CD14-positive monocyte (primary cell): ENCODE measurements at regions not wholly inside any gene's neighbourhood (a gene's known extent, or its start where the extent isn't known, plus 50 kb on each side); places are given as distances from the start of the nearest gene placed in this dataset.

Experiments
- DNase-seq, 3 donors: peaks; one replicate each; pipeline ENCODE4 v3.0.0-alpha.2; 2011 to 2022
- H2AFZ ChIP-seq: 2 replicates; pipeline ENCODE4 v1.6.0; 2012; ENCODE audit warnings: mild to moderate bottlenecking, low read depth, low read length, inconsistent platforms; ENCODE audit not compliant: insufficient read depth, poor library complexity, severe bottlenecking
- H3K27ac ChIP-seq, 2 donors: 1 replicate in 1 of 2; 2 replicates in 1 of 2; pipeline ENCODE4 v1.5.1; 2012 to 2013; ENCODE audit warnings: low read length in 2 of 2, control low read depth in 1 of 2, inconsistent platforms in 1 of 2, low read depth in 1 of 2, mild to moderate bottlenecking in 1 of 2
- H3K27me3 ChIP-seq, 2 donors: one replicate each; pipeline versions ENCODE4 v1.6.0 to v1.6.1; 2011 to 2013; ENCODE audit warnings: low read length in 2 of 2; ENCODE audit not compliant: control insufficient read depth in 2 of 2, insufficient read depth in 2 of 2
- H3K36me3 ChIP-seq, 2 donors: replicated peaks in 1 of 2; 1 replicate in 1 of 2; 2 replicates in 1 of 2; pipeline versions ENCODE4 v1.5.1 to v1.6.1; 2012 to 2013; ENCODE audit warnings: low read length in 2 of 2, control low read depth in 1 of 2, inconsistent platforms in 1 of 2, mild to moderate bottlenecking in 1 of 2; ENCODE audit not compliant: insufficient read depth in 2 of 2, control insufficient read depth in 1 of 2
- H3K4me1 ChIP-seq, 2 donors: 1 replicate in 1 of 2; 2 replicates in 1 of 2; pipeline versions ENCODE4 v1.5.1 to v1.6.1; 2012 to 2013; ENCODE audit warnings: low read length in 2 of 2, control low read depth in 1 of 2, inconsistent platforms in 1 of 2, mild to moderate bottlenecking in 1 of 2, moderate library complexity in 1 of 2; ENCODE audit not compliant: insufficient read depth in 2 of 2, control insufficient read depth in 1 of 2
- H3K4me2 ChIP-seq: replicated peaks from 2 replicates; pipeline ENCODE3; 2012; ENCODE audit warnings: low read length, moderate library complexity, mild to moderate bottlenecking; ENCODE audit not compliant: poor library complexity, severe bottlenecking; ENCODE audit errors: extremely low read depth
- H3K4me3 ChIP-seq, 3 experiments: fragments of 200-600 bp in 1 of 3; sonication (generic) in 1 of 3; replicated peaks in 1 of 3; 1 replicate in 2 of 3; 2 replicates in 1 of 3; pipeline ENCODE4 v1.5.1; 2011 to 2013; ENCODE audit warnings: low read length in 3 of 3, mild to moderate bottlenecking in 3 of 3, control low read depth in 2 of 3, low read depth in 2 of 3, inconsistent platforms in 1 of 3, moderate library complexity in 1 of 3
- H3K79me2 ChIP-seq: 2 replicates; pipeline ENCODE4 v1.6.0; 2012; ENCODE audit warnings: mild to moderate bottlenecking, control low read depth, inconsistent platforms, low read length, moderate library complexity; ENCODE audit not compliant: insufficient read depth
- H3K9ac ChIP-seq: 2 replicates; pipeline ENCODE4 v1.6.0; 2017; ENCODE audit warnings: low read length, mild to moderate bottlenecking; ENCODE audit not compliant: insufficient read depth, poor library complexity, severe bottlenecking
- H3K9me3 ChIP-seq, 2 donors: replicated peaks in 1 of 2; 1 replicate in 1 of 2; 2 replicates in 1 of 2; pipeline versions ENCODE4 v1.5.1 to v1.6.1; 2012 to 2013; ENCODE audit warnings: low read length in 2 of 2, control low read depth in 1 of 2; ENCODE audit not compliant: control insufficient read depth in 1 of 2, insufficient read depth in 1 of 2
- H4K20me1 ChIP-seq: 2 replicates; pipeline ENCODE4 v1.6.0; 2012; ENCODE audit warnings: mild to moderate bottlenecking, low read length, control low read depth, moderate library complexity; ENCODE audit not compliant: insufficient read depth
- H3K27ac Mint-ChIP-seq, 7 donors: one replicate each; pipeline ENCODE4 v1.8.0; 2020; ENCODE audit warnings: mild to moderate bottlenecking in 7 of 7, mixed read lengths in 7 of 7, moderate library complexity in 6 of 7, inconsistent platforms in 2 of 7
- H3K27me3 Mint-ChIP-seq, 3 donors: one replicate each; pipeline ENCODE4 v1.8.0; 2021 to 2022; ENCODE audit warnings: low read depth in 3 of 3, mild to moderate bottlenecking in 3 of 3, mixed read lengths in 3 of 3, moderate library complexity in 3 of 3, inconsistent platforms in 1 of 3
- H3K36me3 Mint-ChIP-seq, 2 donors: one replicate each; pipeline ENCODE4 v1.8.0; 2020; ENCODE audit warnings: mixed read lengths in 2 of 2, inconsistent platforms in 1 of 2, mild to moderate bottlenecking in 1 of 2
- H3K4me1 Mint-ChIP-seq: one replicate; pipeline ENCODE4 v1.8.0; 2020; ENCODE audit warnings: mild to moderate bottlenecking, mixed read lengths
- H3K4me3 Mint-ChIP-seq, 2 donors: one replicate each; pipeline ENCODE4 v1.8.0; 2020; ENCODE audit warnings: mild to moderate bottlenecking in 2 of 2, mixed read lengths in 2 of 2, moderate library complexity in 1 of 2
- H3K9me3 Mint-ChIP-seq, 7 donors: one replicate each; pipeline ENCODE4 v1.8.0; 2020 to 2022; ENCODE audit warnings: mixed read lengths in 7 of 7, mild to moderate bottlenecking in 6 of 7, moderate library complexity in 6 of 7, inconsistent platforms in 2 of 7
- CTCF ChIP-seq: fragments of 200-600 bp; IDR thresholded peaks from one replicate; pipeline ENCODE4 v1.8.0; 2022; ENCODE audit warnings: antibody characterized with exemption, mild to moderate bottlenecking
- WGBS: methylation state at CpG from one replicate; pipeline ENCODE4 v1.1.5; 2013; ENCODE audit warnings: missing lambda C conversion rate; ENCODE audit not compliant: insufficient coverage; 5-methylcytosine and 5-hydroxymethylcytosine counted together
- intact Hi-C, 2 donors: fragments of 100-400 bp; cut with micrococcal nuclease; formaldehyde crosslinking; loops; one replicate each; pipeline versions ENCODE4 v1.15.0 to v1.15.1; 2023

GRCh38 chr15:93158097-93158900 is 69.3 kb upstream of the RGMA start:
- no peaks in the 10 kb centered on the region for H3K36me3 ChIP-seq
- no peak overlapping the region for H3K4me2 ChIP-seq
- Mint-ChIP-seq H3K27me3 (peaks cover 6 to 9% (median 7%) of the 10 kb centered on the region in 3 donors), H3K27ac (no peak overlapping the region), H3K36me3 (no peaks in the 10 kb centered on the region), H3K4me1 (no peaks in the 10 kb centered on the region), H3K4me3 (no peak overlapping the region), H3K9me3 (peaks cover 2 to 13% (median 8%) of the 10 kb centered on the region in 7 donors)
- no peak overlapping the region for H3K9ac ChIP-seq
- no peak overlapping the region for H2AFZ ChIP-seq
- no peaks in the 10 kb centered on the region for H4K20me1 ChIP-seq
- H3K4me1 ChIP-seq: no peaks in the 10 kb centered on the region
- no peaks in the 10 kb centered on the region for H3K27me3 ChIP-seq
- intact Hi-C loops: no loop called here
- H3K27ac ChIP-seq: no peak overlapping the region
- 95% methylated on average over 11 of the region's 13 CpGs for WGBS
- H3K9me3 ChIP-seq: peaks cover 0 to 10% of the 10 kb centered on the region in 2 donors
- DNase-seq: no peak
- TF ChIP-seq CTCF: no peak
- H3K79me2 ChIP-seq: no peaks in the 10 kb centered on the region
- no peak overlapping the region for H3K4me3 ChIP-seq

- Histone ChIP-seq H3K36me3 (no peaks in the 10 kb centered on the region), H3K9ac (no peak overlapping the region), H2AFZ (no peak overlapping the region), H3K4me2 (no peak overlapping the region), H3K27ac (no peak overlapping the region), H3K4me3 (no peak overlapping the region), H3K79me2 (no peaks in the 10 kb centered on the region), H3K9me3 (peaks cover 0 to 10% of the 10 kb centered on the region in 2 donors), H3K4me1 (peaks cover 0 to 3% of the 10 kb centered on the region in 2 donors), H3K27me3 (peaks cover 2% of the 10 kb centered on the region in 2 donors), H4K20me1 (no peaks in the 10 kb centered on the region)
- Mint-ChIP-seq H3K4me3 (no peak overlapping the region), H3K27ac (no peak overlapping the region), H3K4me1 (peaks cover 11% of the 10 kb centered on the region), H3K9me3 (peaks cover 2 to 13% (median 12%) of the 10 kb centered on the region in 7 donors), H3K36me3 (no peaks in the 10 kb centered on the region), H3K27me3 (peaks cover 4 to 9% (median 5%) of the 10 kb centered on the region in 3 donors)
- no peak for TF ChIP-seq CTCF
- no peak for DNase-seq
- 60% methylated on average over 3 of the region's 5 CpGs for WGBS
- intact Hi-C loops: no loop called here
Observed at GRCh38 chr15:93154666-93155065, 65.7 kb upstream of the RGMA start.
